ENCODE measurements at regions not wholly inside any gene's neighbourhood (a gene's known extent, or its start where the extent isn't known, plus 50 kb on each side); places are given as distances from the start of the nearest gene placed in this dataset.

- BruUV-seq (replicated peaks), result no TSS peak
- H3K27ac ChIP-seq (ENCODE audit: low read depth, low read length, poor library complexity, severe bottlenecking), result no peak overlapping the region
- ChIA-PET POLR2A (ENCODE audit: low non-redundant PET) (no interaction called here), CTCF (no interaction called here)
- H3K4me3 ChIP-seq (ENCODE audit: low read depth, low read length, poor library complexity, severe bottlenecking), result no peak overlapping the region
- intact Hi-C loops (cut with micrococcal nuclease; ENCODE audit: unreplicated experiment), result loop anchor here (10.0 kb wide), 1 partner anchor 236 kb away; no protein-coding TSS in a partner anchor
- DNase-seq (ENCODE audit: low spot score), result no peak
- TF ChIP-seq CTCF (conservative IDR thresholded peaks at IDR 0.05; ENCODE audit: low read depth, low read length) (no peak), EZH2 (IDR thresholded peaks at IDR 0.05; ENCODE audit: borderline replicate concordance, low read depth, low read length, poor library complexity, severe bottlenecking) (no peak)
- peaks cover 10% of the 10 kb centered on the region for H3K4me1 ChIP-seq (ENCODE audit: insufficient read depth, low read length, poor library complexity, severe bottlenecking)
- H3K9me3 ChIP-seq (ENCODE audit: low read depth, low read length, poor library complexity, severe bottlenecking), result no peaks in the 10 kb centered on the region
- H3K36me3 ChIP-seq (ENCODE audit: insufficient read depth, low read length, poor library complexity, severe bottlenecking), result no peaks in the 10 kb centered on the region
- no peaks in the 10 kb centered on the region for H3K27me3 ChIP-seq (replicated peaks; ENCODE audit: insufficient read depth, low read depth, low read length, poor library complexity)
These were observed 220.6 kb upstream of the LYZL1 start for GRCh38 chr10:29068302-29068701.

- no peak overlapping the region for H3K27ac ChIP-seq (ENCODE audit: low read depth, low read length, poor library complexity, severe bottlenecking)
- no peak for TF ChIP-seq CTCF (conservative IDR thresholded peaks at IDR 0.05; ENCODE audit: low read depth, low read length)
- TF ChIP-seq EZH2 (IDR thresholded peaks at IDR 0.05; ENCODE audit: borderline replicate concordance, low read depth, low read length, poor library complexity, severe bottlenecking), result no peak
- no peaks in the 10 kb centered on the region for H3K9me3 ChIP-seq (ENCODE audit: low read depth, low read length, poor library complexity, severe bottlenecking)
- no peaks in the 10 kb centered on the region for H3K36me3 ChIP-seq (ENCODE audit: insufficient read depth, low read length, poor library complexity, severe bottlenecking)
- CTCF ChIA-PET, result no interaction called here
- no peak overlapping the region for H3K4me3 ChIP-seq (ENCODE audit: low read depth, low read length, poor library complexity, severe bottlenecking)
- BruUV-seq (replicated peaks), result no TSS peak
- DNase-seq (ENCODE audit: low spot score), result no peak
- no peaks in the 10 kb centered on the region for H3K27me3 ChIP-seq (replicated peaks; ENCODE audit: insufficient read depth, low read depth, low read length, poor library complexity)
- H3K4me1 ChIP-seq (ENCODE audit: insufficient read depth, low read length, poor library complexity, severe bottlenecking), result peaks cover 10% of the 10 kb centered on the region
- POLR2A ChIA-PET (ENCODE audit: low non-redundant PET), result no interaction called here
- intact Hi-C loops (cut with micrococcal nuclease; ENCODE audit: unreplicated experiment), result loop anchor here (10.0 kb wide), 1 partner anchor 236 kb away; no protein-coding TSS in a partner anchor
These were observed 219.9 kb upstream of the LYZL1 start for GRCh38 chr10:29068966-29069365.

GRCh38 chr10:29069941-29070340, 218.9 kb upstream of the LYZL1 start:
- ChIA-PET POLR2A (ENCODE audit: low non-redundant PET) (no interaction called here), CTCF (no interaction called here)
- TF ChIP-seq EZH2 (IDR thresholded peaks at IDR 0.05; ENCODE audit: borderline replicate concordance, low read depth, low read length, poor library complexity, severe bottlenecking) (no peak), CTCF (conservative IDR thresholded peaks at IDR 0.05; ENCODE audit: low read depth, low read length) (no peak)
- Histone ChIP-seq H3K27me3 (replicated peaks; ENCODE audit: insufficient read depth, low read depth, low read length, poor library complexity) (no peaks in the 10 kb centered on the region), H3K36me3 (ENCODE audit: insufficient read depth, low read length, poor library complexity, severe bottlenecking) (no peaks in the 10 kb centered on the region), H3K27ac (ENCODE audit: low read depth, low read length, poor library complexity, severe bottlenecking) (no peak overlapping the region), H3K4me1 (ENCODE audit: insufficient read depth, low read length, poor library complexity, severe bottlenecking) (peaks cover 5% of the 10 kb centered on the region), H3K9me3 (ENCODE audit: low read depth, low read length, poor library complexity, severe bottlenecking) (no peaks in the 10 kb centered on the region), H3K4me3 (ENCODE audit: low read depth, low read length, poor library complexity, severe bottlenecking) (no peak overlapping the region)
- intact Hi-C loops (cut with micrococcal nuclease; ENCODE audit: unreplicated experiment), result loop anchor here (10.0 kb wide), 1 partner anchor 235 kb away; no protein-coding TSS in a partner anchor
- no TSS peak for BruUV-seq (replicated peaks)
- DNase-seq (ENCODE audit: low spot score), result no peak

Measured in A673 (cell line).